Hepatocyte (in vitro differentiated cells): ENCODE measurements at regions not wholly inside any gene's neighbourhood (a gene's known extent, or its start where the extent isn't known, plus 50 kb on each side); places are given as distances from the start of the nearest gene placed in this dataset.

Source experiments
- EZH2 ChIP-seq: fragments of 200-600 bp; sonication (generic); IDR thresholded peaks from 2 replicates; pipeline ENCODE4 v1.6.1; 2016; ENCODE audit warnings: antibody characterized with exemption, mild to moderate bottlenecking, borderline replicate concordance
- EZH2phosphoT487 ChIP-seq: fragments of 200-600 bp; sonication (generic); IDR thresholded peaks from one replicate; pipeline ENCODE4 v1.6.1; 2018; ENCODE audit warnings: antibody characterized with exemption, mild to moderate bottlenecking, low read depth, moderate library complexity; ENCODE audit not compliant: unreplicated experiment, severe bottlenecking
- TF ChIP-seq, protein P1 (sequence below): fragments of 200-600 bp; sonication (generic); IDR thresholded peaks from 2 replicates; pipeline ENCODE4 v1.5.1; 2016; ENCODE audit warnings: antibody characterized with exemption, mild to moderate bottlenecking; ENCODE audit not compliant: poor library complexity

DNA sequence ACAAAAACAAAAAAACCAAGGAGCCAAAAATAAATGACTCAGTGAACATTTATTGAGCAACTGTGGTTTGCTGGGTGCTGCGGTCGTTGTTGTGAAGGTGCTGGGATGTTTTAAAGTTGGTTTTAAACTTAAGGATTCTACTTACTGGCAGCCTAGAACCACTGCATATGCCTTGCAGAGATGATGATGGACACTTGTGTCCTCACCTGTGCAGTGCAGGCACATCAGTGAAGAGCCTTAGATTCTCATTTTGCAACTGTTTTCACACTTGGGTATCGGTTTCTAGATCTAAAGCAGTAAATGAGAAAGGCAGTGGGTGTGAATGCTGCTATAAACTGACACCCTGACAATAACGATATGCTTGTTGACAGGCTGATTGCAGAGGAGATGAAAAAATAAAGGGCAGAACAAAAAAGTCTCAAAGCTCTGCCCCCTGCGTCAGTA, 68.8 kb downstream of the UTRN start:
- TF ChIP-seq, protein P1, sequence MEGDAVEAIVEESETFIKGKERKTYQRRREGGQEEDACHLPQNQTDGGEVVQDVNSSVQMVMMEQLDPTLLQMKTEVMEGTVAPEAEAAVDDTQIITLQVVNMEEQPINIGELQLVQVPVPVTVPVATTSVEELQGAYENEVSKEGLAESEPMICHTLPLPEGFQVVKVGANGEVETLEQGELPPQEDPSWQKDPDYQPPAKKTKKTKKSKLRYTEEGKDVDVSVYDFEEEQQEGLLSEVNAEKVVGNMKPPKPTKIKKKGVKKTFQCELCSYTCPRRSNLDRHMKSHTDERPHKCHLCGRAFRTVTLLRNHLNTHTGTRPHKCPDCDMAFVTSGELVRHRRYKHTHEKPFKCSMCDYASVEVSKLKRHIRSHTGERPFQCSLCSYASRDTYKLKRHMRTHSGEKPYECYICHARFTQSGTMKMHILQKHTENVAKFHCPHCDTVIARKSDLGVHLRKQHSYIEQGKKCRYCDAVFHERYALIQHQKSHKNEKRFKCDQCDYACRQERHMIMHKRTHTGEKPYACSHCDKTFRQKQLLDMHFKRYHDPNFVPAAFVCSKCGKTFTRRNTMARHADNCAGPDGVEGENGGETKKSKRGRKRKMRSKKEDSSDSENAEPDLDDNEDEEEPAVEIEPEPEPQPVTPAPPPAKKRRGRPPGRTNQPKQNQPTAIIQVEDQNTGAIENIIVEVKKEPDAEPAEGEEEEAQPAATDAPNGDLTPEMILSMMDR = no peak
- TF ChIP-seq EZH2 (no peak), EZH2phosphoT487 (no peak)
